ENCODE measurements at regions not wholly inside any gene's neighbourhood (a gene's known extent, or its start where the extent isn't known, plus 50 kb on each side); places are given as distances from the start of the nearest gene placed in this dataset.

DNA sequence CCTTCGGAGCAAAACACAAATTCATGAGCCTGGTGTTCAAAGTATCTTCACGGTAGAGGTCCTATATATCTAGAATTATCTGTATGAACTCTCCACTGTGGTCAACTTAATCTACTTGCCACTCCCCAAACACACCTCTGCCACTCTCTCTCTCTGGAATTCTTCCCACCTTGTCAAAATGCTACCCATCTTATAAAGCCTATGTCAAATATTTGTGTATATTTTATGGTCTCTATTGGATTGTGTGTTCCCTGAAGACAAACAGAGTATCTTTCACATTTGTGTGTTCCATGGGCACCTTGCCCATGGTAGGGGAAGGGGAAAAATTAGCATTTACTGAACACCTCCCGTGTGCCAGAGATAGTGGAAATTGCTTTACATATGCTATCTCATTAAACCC lies 83.2 kb upstream of the ATL2 start:
- TF ChIP-seq, protein P1, sequence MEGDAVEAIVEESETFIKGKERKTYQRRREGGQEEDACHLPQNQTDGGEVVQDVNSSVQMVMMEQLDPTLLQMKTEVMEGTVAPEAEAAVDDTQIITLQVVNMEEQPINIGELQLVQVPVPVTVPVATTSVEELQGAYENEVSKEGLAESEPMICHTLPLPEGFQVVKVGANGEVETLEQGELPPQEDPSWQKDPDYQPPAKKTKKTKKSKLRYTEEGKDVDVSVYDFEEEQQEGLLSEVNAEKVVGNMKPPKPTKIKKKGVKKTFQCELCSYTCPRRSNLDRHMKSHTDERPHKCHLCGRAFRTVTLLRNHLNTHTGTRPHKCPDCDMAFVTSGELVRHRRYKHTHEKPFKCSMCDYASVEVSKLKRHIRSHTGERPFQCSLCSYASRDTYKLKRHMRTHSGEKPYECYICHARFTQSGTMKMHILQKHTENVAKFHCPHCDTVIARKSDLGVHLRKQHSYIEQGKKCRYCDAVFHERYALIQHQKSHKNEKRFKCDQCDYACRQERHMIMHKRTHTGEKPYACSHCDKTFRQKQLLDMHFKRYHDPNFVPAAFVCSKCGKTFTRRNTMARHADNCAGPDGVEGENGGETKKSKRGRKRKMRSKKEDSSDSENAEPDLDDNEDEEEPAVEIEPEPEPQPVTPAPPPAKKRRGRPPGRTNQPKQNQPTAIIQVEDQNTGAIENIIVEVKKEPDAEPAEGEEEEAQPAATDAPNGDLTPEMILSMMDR (conservative IDR thresholded peaks at IDR 0.05; ENCODE audit: low read length), result no peak
- no peak for TF ChIP-seq EZH2phosphoT487 (IDR thresholded peaks at IDR 0.05; ENCODE audit: borderline replicate concordance, low read depth, low read length)

Measured in OCI-LY7 (cell line).